ENCODE measurements at regions not wholly inside any gene's neighbourhood (a gene's known extent, or its start where the extent isn't known, plus 50 kb on each side); places are given as distances from the start of the nearest gene placed in this dataset.
"Not testable (repeated sequence)": the region's sequence is repeated elsewhere in the genome, so short reads cannot be mapped to it uniquely, and the experiment has no call there.

DNA sequence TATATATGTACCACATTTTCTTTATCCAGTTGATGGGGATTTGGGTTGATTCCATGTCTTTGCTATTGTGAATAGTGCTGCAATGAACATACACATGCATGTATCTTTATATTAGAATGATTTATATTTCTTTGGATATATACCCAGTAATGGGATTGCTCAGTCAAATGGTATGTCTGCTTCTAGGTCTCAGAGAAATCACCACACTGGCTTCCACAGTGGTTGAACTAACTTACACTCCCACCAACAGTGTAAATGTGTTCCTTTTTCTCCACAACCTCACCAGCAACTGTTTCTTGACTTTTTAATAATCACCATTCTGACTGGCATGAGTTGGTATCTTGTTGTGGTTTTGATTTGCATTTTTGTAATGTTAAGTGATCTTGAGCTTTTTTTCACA is 452.2 kb upstream of the FLRT2 start:
- not testable (repeated sequence) for H3K9me3 ChIP-seq (ENCODE audit: low read length); H3K9me2 ChIP-seq (ENCODE audit: insufficient read depth, low read length); H3F3A ChIP-seq (ENCODE audit: insufficient read depth, low read length, poor library complexity, severe bottlenecking); H3K79me2 ChIP-seq (replicated peaks; ENCODE audit: insufficient read depth, low read length); H3K9ac ChIP-seq (ENCODE audit: low read length); H3K36me3 ChIP-seq (ENCODE audit: insufficient read depth, low read length); H3K4me3 ChIP-seq (ENCODE audit: low read length); H3K27me3 ChIP-seq (ENCODE audit: insufficient read depth, low read depth, low read length); H2AFZ ChIP-seq (ENCODE audit: low read depth, low read length); H4K20me1 ChIP-seq (ENCODE audit: insufficient read depth); H3K4me2 ChIP-seq (ENCODE audit: low read length); H3K27ac ChIP-seq (ENCODE audit: low read length)

DNA sequence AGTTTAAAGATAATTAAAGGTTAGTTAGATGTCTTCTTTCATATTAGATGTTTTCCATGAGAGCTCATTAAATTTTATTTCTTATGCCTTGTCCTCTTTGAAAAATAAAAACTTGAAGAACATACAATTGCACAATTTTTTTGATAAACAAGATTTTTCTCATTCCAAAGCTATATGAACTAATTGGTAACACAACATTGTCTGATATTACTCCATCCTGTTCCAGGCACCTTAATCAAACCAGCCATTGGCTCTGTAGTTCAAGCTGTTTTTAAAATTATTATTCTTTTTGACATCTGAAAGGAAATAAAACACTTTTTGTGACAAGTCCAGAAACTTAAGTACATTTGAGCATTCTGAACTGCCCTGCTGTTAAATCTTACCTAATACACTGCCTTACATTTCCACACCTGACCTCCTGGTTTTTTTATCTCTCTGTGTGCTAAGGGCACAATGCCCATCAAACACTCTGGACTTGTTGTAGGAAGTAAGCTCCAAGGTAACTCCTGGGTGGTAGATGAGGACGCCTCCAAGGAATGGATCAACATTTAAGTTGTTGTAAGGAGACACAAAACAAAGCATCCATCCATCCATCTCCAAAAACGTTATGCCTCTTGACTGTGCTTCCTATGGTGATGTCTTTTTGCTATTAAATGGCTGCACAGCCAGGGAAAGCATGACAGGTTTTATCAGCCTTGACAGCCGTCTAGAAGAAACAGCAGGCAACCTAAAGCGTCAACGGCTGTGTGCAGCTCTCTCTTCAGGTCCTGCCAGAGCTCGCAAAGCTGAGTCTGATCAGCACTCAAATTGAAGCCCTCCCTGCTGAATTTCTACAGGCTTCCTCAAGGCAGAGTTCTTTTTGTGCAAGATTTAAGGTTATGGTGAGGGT is 449.9 kb upstream of the FLRT2 start:
- Histone ChIP-seq H3K36me3 (ENCODE audit: insufficient read depth, low read length) (no peaks in the 10 kb centered on the region), H3K4me3 (ENCODE audit: low read length) (peak overlapping the region; percentile 28), H3K79me2 (replicated peaks; ENCODE audit: insufficient read depth, low read length) (no peaks in the 10 kb centered on the region), H3K4me2 (ENCODE audit: low read length) (no peak overlapping the region), H3F3A (ENCODE audit: insufficient read depth, low read length, poor library complexity, severe bottlenecking) (peaks cover 9% of the 10 kb centered on the region), H3K27ac (ENCODE audit: low read length) (peak overlapping the region; percentile 35), H3K27me3 (ENCODE audit: insufficient read depth, low read depth, low read length) (no peaks in the 10 kb centered on the region), H3K9ac (ENCODE audit: low read length) (no peak overlapping the region), H4K20me1 (ENCODE audit: insufficient read depth) (no peaks in the 10 kb centered on the region), H3K9me3 (ENCODE audit: low read length) (no peaks in the 10 kb centered on the region), H2AFZ (ENCODE audit: low read depth, low read length) (no peak overlapping the region), H3K9me2 (ENCODE audit: insufficient read depth, low read length) (no peaks in the 10 kb centered on the region)
- TF ChIP-seq, protein P1, sequence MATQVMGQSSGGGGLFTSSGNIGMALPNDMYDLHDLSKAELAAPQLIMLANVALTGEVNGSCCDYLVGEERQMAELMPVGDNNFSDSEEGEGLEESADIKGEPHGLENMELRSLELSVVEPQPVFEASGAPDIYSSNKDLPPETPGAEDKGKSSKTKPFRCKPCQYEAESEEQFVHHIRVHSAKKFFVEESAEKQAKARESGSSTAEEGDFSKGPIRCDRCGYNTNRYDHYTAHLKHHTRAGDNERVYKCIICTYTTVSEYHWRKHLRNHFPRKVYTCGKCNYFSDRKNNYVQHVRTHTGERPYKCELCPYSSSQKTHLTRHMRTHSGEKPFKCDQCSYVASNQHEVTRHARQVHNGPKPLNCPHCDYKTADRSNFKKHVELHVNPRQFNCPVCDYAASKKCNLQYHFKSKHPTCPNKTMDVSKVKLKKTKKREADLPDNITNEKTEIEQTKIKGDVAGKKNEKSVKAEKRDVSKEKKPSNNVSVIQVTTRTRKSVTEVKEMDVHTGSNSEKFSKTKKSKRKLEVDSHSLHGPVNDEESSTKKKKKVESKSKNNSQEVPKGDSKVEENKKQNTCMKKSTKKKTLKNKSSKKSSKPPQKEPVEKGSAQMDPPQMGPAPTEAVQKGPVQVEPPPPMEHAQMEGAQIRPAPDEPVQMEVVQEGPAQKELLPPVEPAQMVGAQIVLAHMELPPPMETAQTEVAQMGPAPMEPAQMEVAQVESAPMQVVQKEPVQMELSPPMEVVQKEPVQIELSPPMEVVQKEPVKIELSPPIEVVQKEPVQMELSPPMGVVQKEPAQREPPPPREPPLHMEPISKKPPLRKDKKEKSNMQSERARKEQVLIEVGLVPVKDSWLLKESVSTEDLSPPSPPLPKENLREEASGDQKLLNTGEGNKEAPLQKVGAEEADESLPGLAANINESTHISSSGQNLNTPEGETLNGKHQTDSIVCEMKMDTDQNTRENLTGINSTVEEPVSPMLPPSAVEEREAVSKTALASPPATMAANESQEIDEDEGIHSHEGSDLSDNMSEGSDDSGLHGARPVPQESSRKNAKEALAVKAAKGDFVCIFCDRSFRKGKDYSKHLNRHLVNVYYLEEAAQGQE (IDR thresholded peaks at IDR 0.05; ENCODE audit: borderline replicate concordance), result peak; percentile 66
- peak; percentile 98 for TF ChIP-seq EP300 (conservative IDR thresholded peaks at IDR 0.05; ENCODE audit: poor library complexity, severe bottlenecking)
- TF ChIP-seq, protein P2, sequence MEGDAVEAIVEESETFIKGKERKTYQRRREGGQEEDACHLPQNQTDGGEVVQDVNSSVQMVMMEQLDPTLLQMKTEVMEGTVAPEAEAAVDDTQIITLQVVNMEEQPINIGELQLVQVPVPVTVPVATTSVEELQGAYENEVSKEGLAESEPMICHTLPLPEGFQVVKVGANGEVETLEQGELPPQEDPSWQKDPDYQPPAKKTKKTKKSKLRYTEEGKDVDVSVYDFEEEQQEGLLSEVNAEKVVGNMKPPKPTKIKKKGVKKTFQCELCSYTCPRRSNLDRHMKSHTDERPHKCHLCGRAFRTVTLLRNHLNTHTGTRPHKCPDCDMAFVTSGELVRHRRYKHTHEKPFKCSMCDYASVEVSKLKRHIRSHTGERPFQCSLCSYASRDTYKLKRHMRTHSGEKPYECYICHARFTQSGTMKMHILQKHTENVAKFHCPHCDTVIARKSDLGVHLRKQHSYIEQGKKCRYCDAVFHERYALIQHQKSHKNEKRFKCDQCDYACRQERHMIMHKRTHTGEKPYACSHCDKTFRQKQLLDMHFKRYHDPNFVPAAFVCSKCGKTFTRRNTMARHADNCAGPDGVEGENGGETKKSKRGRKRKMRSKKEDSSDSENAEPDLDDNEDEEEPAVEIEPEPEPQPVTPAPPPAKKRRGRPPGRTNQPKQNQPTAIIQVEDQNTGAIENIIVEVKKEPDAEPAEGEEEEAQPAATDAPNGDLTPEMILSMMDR (IDR thresholded peaks at IDR 0.05; ENCODE audit: poor library complexity, severe bottlenecking), result no peak
- no peak for TF ChIP-seq MXI1 (conservative IDR thresholded peaks at IDR 0.05; ENCODE audit: poor library complexity, severe bottlenecking)
- no peak for TF ChIP-seq TAF1 (IDR thresholded peaks at IDR 0.05; ENCODE audit: low read depth)
- TF ChIP-seq RAD21 (conservative IDR thresholded peaks at IDR 0.05), result peak; percentile 49
- no peak for TF ChIP-seq EZH2 (IDR thresholded peaks at IDR 0.05; ENCODE audit: borderline replicate concordance, insufficient read depth, low read length, poor library complexity, severe bottlenecking)
- TF ChIP-seq SMC3 (conservative IDR thresholded peaks at IDR 0.05; ENCODE audit: poor library complexity), result no peak
- TF ChIP-seq POLR2AphosphoS5 (IDR thresholded peaks at IDR 0.05), result peak; percentile 91
